ENCODE measurements at regions not wholly inside any gene's neighbourhood (a gene's known extent, or its start where the extent isn't known, plus 50 kb on each side); places are given as distances from the start of the nearest gene placed in this dataset.
A peak's percentile ranks its signal among the peaks of the same experiment; 100 is the strongest.

GRCh38 chr13:103140001-103140671 is 73.9 kb upstream of the SLC10A2 start:
- Histone ChIP-seq H3K9me3 (ENCODE audit: low read depth) (no peaks in the 10 kb centered on the region), H3K36me3 (no peaks in the 10 kb centered on the region), H3K4me3 (no peak overlapping the region), H3K27ac (no peak overlapping the region), H3K27me3 (no peaks in the 10 kb centered on the region), H3K4me1 (ENCODE audit: low read depth) (no peaks in the 10 kb centered on the region)
- DNase-seq (ENCODE audit: low read depth in 1 of 2, low spot score in 1 of 2): peak; percentile 8 to 37
- TF ChIP-seq, protein P1, sequence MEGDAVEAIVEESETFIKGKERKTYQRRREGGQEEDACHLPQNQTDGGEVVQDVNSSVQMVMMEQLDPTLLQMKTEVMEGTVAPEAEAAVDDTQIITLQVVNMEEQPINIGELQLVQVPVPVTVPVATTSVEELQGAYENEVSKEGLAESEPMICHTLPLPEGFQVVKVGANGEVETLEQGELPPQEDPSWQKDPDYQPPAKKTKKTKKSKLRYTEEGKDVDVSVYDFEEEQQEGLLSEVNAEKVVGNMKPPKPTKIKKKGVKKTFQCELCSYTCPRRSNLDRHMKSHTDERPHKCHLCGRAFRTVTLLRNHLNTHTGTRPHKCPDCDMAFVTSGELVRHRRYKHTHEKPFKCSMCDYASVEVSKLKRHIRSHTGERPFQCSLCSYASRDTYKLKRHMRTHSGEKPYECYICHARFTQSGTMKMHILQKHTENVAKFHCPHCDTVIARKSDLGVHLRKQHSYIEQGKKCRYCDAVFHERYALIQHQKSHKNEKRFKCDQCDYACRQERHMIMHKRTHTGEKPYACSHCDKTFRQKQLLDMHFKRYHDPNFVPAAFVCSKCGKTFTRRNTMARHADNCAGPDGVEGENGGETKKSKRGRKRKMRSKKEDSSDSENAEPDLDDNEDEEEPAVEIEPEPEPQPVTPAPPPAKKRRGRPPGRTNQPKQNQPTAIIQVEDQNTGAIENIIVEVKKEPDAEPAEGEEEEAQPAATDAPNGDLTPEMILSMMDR (IDR thresholded peaks at IDR 0.05; ENCODE audit: low read depth, low read length): peak; percentile 20

DNA sequence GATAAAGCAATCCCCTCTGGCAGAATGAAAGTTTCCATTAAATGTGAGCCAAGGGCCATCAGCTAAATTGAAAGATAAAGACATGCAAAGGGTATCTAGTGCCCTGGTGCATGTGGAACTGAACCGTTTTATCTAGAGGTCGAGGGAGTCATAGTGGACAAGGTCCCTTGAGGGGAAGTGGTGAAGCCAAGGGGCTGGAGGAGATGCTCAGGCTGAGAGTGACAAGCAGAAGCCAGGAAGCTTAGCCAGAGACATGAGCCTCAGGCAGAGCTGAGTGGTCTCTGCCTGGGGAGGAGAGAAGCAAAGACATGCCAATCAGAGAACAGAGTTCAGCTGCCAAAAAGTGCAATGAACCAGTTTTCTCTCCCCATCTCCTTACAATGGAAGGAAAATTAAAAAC is 68.1 kb upstream of the SLC10A2 start:
- DNase-seq (ENCODE audit: low read depth in 1 of 2, low spot score in 1 of 2): no peak
- H3K4me3 ChIP-seq: no peak overlapping the region

DNA sequence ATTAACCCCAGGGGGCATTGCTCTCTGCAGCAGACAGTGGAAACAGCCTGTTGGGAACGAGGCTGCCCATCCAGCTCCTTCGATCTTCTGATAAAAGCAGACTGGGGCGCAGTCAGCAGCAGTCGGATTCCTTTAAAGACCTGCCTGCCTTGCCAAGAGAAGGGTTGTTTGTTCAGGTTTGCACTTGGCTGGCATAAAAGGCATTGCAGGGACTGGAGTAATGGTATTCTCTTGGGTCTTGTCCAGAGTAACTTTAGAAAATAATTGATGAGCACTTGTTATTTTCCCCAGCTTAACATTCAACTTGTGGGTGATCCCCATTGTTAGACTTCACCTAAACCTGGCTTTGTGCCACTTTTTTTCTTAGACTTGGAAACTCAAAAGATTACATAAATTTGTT is 67.3 kb upstream of the SLC10A2 start:
- TF ChIP-seq, protein P1 (IDR thresholded peaks at IDR 0.05; ENCODE audit: low read depth, low read length): no peak
- DNase-seq (ENCODE audit: low read depth in 1 of 2, low spot score in 1 of 2): no peak
- Histone ChIP-seq H3K27ac (no peak overlapping the region), H3K9me3 (ENCODE audit: low read depth) (no peaks in the 10 kb centered on the region), H3K4me3 (no peak overlapping the region), H3K27me3 (no peaks in the 10 kb centered on the region), H3K4me1 (ENCODE audit: low read depth) (peaks cover 3% of the 10 kb centered on the region), H3K36me3 (no peaks in the 10 kb centered on the region)

More for the DNA sequence above, 68.1 kb upstream of the SLC10A2 start:
- no peaks in the 10 kb centered on the region for H3K36me3 ChIP-seq
- no peaks in the 10 kb centered on the region for H3K27me3 ChIP-seq
- no peak overlapping the region for H3K27ac ChIP-seq
- peaks cover 3% of the 10 kb centered on the region for H3K4me1 ChIP-seq (ENCODE audit: low read depth)
- no peaks in the 10 kb centered on the region for H3K9me3 ChIP-seq (ENCODE audit: low read depth)
- TF ChIP-seq, protein P1 (IDR thresholded peaks at IDR 0.05; ENCODE audit: low read depth, low read length): no peak

DNA sequence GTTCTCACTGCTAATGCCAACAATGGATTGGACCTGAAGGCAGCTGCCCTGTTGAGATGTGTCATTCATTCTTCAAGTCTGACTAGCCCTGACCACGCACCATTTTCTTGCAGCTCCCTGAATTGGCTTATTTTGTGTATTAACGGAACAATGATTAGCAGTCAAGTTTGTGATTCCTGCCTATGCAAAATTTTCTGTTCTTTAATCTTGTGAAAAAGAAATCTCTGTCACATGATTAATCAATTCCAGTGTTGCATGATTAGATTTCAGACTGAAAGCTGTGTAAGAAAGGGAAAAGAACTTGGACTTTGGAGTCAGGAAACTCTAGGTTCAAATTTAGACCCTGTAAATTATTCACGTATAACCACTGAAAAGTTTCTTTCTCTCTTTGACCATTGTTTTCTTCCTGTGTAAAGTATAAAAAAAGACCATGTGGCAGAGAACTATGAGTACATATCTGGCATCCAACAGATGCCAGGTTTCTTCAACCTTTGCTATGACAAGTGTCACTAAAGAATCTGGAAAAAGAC is 64.5 kb upstream of the SLC10A2 start:
- Histone ChIP-seq H3K27ac (no peak overlapping the region), H3K4me3 (no peak overlapping the region), H3K9me3 (ENCODE audit: low read depth) (no peaks in the 10 kb centered on the region), H3K4me1 (ENCODE audit: low read depth) (peaks cover 3% of the 10 kb centered on the region), H3K27me3 (no peaks in the 10 kb centered on the region), H3K36me3 (no peaks in the 10 kb centered on the region)
- no peak for DNase-seq (ENCODE audit: low read depth in 1 of 2, low spot score in 1 of 2)
- TF ChIP-seq, protein P1 (IDR thresholded peaks at IDR 0.05; ENCODE audit: low read depth, low read length): no peak

- no peaks in the 10 kb centered on the region for H3K36me3 ChIP-seq
- H3K4me1 ChIP-seq (ENCODE audit: low read depth): peaks cover 3% of the 10 kb centered on the region
- no peak for DNase-seq (ENCODE audit: low read depth in 1 of 2, low spot score in 1 of 2)
Measured at GRCh38 chr13:103130146-103130545, 63.9 kb upstream of the SLC10A2 start.

More at GRCh38 chr13:103130146-103130545, 63.9 kb upstream of the SLC10A2 start:
- Histone ChIP-seq H3K9me3 (ENCODE audit: low read depth) (no peaks in the 10 kb centered on the region), H3K27ac (no peak overlapping the region), H3K27me3 (no peaks in the 10 kb centered on the region), H3K4me3 (no peak overlapping the region)
- TF ChIP-seq, protein P1 (IDR thresholded peaks at IDR 0.05; ENCODE audit: low read depth, low read length): no peak

All from cardiac muscle cell (in vitro differentiated cells and primary cell).